Cardiac fibroblast (primary cell): ENCODE measurements at regions not wholly inside any gene's neighbourhood (a gene's known extent, or its start where the extent isn't known, plus 50 kb on each side); places are given as distances from the start of the nearest gene placed in this dataset.
A peak's percentile ranks its signal among the peaks of the same experiment; 100 is the strongest.
"Not testable (repeated sequence)": the region's sequence is repeated elsewhere in the genome, so short reads cannot be mapped to it uniquely, and the experiment has no call there.

Source experiments
- DNase-seq, 2 donors: peaks; one replicate each; pipeline versions ENCODE4 v3.0.0 to v3.0.0-alpha.2; 2010; ENCODE audit warnings: low read depth in 2 of 2
- H3K4me3 ChIP-seq, 2 donors: replicated peaks in 1 of 2; 1 replicate in 1 of 2; 2 replicates in 1 of 2; pipeline ENCODE4 v1.5.1; 2011; ENCODE audit warnings: low read depth in 2 of 2, low read length in 2 of 2, mild to moderate bottlenecking in 2 of 2, moderate library complexity in 1 of 2
- TF ChIP-seq, protein P1 (sequence below): IDR thresholded peaks from one replicate; pipeline ENCODE4 v1.5.1; 2011; ENCODE audit warnings: low read depth, mild to moderate bottlenecking, low read length, inconsistent platforms

DNA sequence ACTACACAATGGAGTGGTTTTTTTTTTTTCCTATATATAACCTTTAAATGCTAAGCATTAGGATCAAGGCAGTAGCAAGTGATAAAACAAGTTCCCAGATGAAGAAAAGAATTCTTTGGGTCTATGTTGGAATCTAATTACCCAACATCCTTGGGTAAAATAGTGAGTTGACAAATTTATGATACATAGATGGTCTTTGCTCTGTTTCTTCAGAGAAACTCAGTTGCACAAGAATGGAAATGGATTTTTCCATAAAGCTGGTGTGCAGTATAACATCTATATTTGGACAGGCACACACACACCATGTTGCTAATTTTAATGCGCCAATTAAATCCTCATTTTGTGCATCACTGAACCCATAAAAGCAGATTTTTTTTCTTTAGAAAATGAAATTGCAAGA is 137.0 kb upstream of the MED14 start:
- no peak for DNase-seq
- TF ChIP-seq, protein P1, sequence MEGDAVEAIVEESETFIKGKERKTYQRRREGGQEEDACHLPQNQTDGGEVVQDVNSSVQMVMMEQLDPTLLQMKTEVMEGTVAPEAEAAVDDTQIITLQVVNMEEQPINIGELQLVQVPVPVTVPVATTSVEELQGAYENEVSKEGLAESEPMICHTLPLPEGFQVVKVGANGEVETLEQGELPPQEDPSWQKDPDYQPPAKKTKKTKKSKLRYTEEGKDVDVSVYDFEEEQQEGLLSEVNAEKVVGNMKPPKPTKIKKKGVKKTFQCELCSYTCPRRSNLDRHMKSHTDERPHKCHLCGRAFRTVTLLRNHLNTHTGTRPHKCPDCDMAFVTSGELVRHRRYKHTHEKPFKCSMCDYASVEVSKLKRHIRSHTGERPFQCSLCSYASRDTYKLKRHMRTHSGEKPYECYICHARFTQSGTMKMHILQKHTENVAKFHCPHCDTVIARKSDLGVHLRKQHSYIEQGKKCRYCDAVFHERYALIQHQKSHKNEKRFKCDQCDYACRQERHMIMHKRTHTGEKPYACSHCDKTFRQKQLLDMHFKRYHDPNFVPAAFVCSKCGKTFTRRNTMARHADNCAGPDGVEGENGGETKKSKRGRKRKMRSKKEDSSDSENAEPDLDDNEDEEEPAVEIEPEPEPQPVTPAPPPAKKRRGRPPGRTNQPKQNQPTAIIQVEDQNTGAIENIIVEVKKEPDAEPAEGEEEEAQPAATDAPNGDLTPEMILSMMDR = no peak
- H3K4me3 ChIP-seq = no peak overlapping the region

GRCh38 chrX:40875476-40875875 is 140.1 kb upstream of the MED14 start:
- DNase-seq = peak in 1 of 2 donors; percentile 8
- TF ChIP-seq, protein P1 = no peak

DNA sequence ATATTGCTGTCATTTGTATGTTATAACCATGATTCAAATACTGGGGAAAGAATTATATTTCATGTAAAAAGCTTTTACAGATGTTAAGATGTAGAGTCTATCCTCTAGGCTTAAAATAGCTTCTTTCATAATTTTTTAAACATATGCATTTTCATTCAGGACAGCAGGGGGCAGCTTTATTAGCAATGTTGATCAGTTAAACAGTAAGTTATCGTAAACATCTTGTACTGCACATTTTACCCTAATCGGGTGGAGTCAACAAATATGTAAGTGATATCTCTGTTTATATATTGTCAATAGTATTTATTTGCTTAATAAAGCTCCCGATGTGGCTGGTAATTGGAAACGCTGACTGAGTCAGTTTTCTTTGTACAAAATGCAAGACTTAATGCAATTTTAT is 142.5 kb upstream of the MED14 start:
- H3K4me3 ChIP-seq = no peak overlapping the region
- TF ChIP-seq, protein P1 = peak; percentile 34
- peak; percentile 36 to 54 for DNase-seq

More at GRCh38 chrX:40875476-40875875, 140.1 kb upstream of the MED14 start:
- no peak overlapping the region for H3K4me3 ChIP-seq

DNA sequence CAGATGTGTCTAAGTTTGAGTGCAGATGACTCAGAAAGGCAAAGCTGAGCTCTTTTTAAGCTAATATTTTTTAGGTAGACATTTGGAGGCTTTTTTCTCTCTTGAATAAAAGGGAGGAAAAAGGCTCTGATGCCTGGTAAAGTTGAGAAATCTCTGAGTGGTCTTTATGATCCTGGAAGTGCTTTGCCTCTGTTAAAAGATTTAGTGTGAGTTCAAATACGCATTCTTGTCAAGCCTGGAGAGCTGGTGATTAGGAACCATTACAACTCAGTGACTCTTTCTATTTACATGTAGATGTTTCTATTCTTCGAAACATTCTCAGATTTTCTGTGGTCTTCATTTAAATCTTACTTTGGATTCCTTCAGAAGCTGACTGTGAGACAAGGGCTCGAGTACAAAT is 143.4 kb upstream of the MED14 start:
- TF ChIP-seq, protein P1 = no peak
- no peak for DNase-seq
- H3K4me3 ChIP-seq = no peak overlapping the region

DNA sequence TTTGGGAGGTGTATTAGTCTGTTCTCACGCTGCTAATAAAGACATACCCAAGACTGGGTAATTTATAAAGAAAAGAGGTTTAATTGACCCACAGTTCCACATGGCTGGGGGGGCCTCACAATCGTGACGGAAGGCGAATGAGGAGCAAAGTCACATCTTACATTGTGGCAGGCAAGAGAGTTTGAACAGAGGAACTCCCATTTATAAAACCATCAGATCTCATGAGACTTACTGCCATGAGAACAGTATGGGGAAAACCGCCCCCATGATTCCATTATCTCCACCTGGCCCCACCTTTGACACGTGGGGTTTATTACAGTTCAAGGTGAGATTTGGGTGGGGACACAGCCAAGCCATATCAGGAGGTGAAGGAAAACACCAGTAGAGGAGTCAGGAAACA is 143.8 kb upstream of the MED14 start:
- not testable (repeated sequence) for DNase-seq, H3K4me3 ChIP-seq

DNA sequence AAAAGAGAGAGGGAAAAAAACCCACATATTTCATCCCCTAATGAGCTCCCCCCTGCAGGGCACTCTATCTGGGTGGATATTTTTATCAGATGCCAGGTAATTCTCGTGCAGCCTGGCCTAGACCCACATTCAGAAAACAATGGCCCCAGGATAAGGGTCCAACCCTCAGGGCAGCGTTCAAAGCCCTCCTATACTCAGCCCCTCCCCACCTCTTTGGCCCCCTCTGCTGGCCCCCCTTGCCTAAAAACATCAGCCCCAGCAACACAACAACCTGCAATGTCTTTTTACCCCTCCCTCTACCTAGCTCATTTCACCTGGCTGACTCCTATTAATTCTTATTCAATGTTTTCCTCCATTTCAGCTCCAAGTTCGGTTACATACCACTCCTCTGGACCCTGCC is 145.4 kb upstream of the MED14 start:
- TF ChIP-seq, protein P1 = no peak
- no peak for DNase-seq
- H3K4me3 ChIP-seq = no peak overlapping the region

DNA sequence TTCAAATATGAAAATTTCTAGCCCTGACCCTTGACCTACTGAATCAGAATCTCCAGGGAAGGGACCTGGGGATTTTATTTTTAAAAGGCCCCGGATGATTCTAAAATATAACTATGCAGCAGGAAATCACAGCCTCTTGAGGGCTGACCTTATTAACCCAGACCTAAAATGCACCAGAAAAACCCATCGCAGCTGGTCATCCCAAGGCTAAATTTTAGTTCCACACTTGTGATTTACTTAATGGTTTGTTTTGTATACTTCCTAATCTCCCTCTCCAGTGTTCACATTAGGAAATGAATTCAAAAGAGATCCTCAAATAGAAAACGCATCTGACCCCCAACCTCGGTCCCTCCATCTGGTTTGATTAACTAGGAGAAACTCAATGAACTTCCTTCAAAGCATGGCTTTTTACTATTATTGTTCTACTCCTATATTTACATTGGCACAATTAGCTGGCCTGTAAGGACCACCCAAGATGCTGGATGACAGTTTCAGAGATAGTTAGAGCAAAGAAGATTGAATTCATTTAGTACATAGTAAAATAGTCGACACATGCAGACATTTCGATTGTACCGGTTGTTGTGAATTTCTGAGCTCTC is 147.8 kb upstream of the MED14 start:
- TF ChIP-seq, protein P1 = no peak
- no peak overlapping the region for H3K4me3 ChIP-seq
- DNase-seq = no peak
